ENCODE measurements at regions not wholly inside any gene's neighbourhood (a gene's known extent, or its start where the extent isn't known, plus 50 kb on each side); places are given as distances from the start of the nearest gene placed in this dataset.

DNA sequence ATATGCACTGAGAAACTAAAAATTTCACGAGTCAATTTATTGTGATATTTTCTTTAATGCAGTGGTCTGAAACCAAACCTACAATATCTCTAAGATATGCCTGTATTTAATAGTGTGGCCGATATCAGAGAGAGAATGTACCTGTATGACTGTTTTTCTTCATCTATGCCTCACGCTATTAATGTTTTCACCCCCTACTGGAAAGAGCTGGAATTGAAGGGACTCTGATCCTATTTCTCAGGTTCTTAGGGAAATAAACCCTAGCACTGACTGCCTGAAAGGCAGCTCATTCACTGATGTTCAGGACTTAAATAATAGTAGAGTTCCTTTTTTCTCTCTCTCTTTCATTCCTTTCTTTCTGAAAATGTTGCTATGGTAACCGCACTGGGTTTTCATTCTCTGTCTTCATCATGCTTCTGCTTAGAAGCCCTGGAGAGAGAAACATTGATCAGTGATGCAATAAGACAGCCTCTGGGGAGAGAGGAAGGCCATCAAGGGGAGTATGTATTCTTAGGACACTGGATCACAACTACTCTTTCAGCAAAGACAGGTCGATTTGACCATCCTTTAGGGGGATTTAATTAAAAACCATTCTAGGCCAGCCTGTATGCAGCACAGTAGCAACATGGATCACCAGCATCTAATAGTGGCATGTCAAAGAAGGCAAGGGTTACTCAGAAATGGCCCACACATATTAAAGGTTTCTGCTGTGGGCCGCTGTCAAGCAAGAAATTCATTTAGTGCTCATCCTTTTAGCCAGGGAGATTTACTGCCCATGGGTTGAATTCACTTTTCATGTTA, 1135.7 kb downstream of the IGSF11 start:
- TF ChIP-seq, protein P1, sequence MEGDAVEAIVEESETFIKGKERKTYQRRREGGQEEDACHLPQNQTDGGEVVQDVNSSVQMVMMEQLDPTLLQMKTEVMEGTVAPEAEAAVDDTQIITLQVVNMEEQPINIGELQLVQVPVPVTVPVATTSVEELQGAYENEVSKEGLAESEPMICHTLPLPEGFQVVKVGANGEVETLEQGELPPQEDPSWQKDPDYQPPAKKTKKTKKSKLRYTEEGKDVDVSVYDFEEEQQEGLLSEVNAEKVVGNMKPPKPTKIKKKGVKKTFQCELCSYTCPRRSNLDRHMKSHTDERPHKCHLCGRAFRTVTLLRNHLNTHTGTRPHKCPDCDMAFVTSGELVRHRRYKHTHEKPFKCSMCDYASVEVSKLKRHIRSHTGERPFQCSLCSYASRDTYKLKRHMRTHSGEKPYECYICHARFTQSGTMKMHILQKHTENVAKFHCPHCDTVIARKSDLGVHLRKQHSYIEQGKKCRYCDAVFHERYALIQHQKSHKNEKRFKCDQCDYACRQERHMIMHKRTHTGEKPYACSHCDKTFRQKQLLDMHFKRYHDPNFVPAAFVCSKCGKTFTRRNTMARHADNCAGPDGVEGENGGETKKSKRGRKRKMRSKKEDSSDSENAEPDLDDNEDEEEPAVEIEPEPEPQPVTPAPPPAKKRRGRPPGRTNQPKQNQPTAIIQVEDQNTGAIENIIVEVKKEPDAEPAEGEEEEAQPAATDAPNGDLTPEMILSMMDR (IDR thresholded peaks at IDR 0.05): no peak
- TF ChIP-seq POLR2A (IDR thresholded peaks at IDR 0.05) (no peak), POLR2AphosphoS5 (IDR thresholded peaks at IDR 0.05; ENCODE audit: insufficient read depth in 1 of 2, low read depth in 1 of 2) (no peak)
